Upper lobe of right lung (tissue), 1 donor: ENCODE measurements at regions not wholly inside any gene's neighbourhood (a gene's known extent, or its start where the extent isn't known, plus 50 kb on each side); places are given as distances from the start of the nearest gene placed in this dataset.
A peak's percentile ranks its signal among the peaks of the same experiment; 100 is the strongest.

Experiments used
- ATAC-seq: fragments of 200-7000 bp; cut with Tn5 transposase; one replicate; pipeline ENCODE4 v1.9.1; 2020; ENCODE audit warnings: mild to moderate bottlenecking, moderate library complexity
- DNase-seq: peaks from one replicate; pipeline ENCODE4 v3.0.0-alpha.2; 2020
- H3K27ac ChIP-seq: fragments of 200-600 bp; one replicate; pipeline ENCODE4 v1.8.0; 2022
- H3K27me3 ChIP-seq: fragments of 200-600 bp; one replicate; pipeline ENCODE4 v1.8.0; 2022; ENCODE audit warnings: mild to moderate bottlenecking
- H3K36me3 ChIP-seq: fragments of 200-600 bp; one replicate; pipeline ENCODE4 v1.8.0; 2022
- H3K4me1 ChIP-seq: fragments of 200-600 bp; one replicate; pipeline ENCODE4 v1.8.0; 2022
- H3K4me3 ChIP-seq: fragments of 200-600 bp; one replicate; pipeline ENCODE4 v1.8.0; 2022; ENCODE audit warnings: mild to moderate bottlenecking
- H3K9me3 ChIP-seq: fragments of 200-600 bp; one replicate; pipeline ENCODE4 v1.8.0; 2022
- CTCF ChIP-seq: fragments of 200-600 bp; IDR thresholded peaks from one replicate; pipeline ENCODE4 v1.8.0; 2022; ENCODE audit warnings: antibody characterized with exemption
- intact Hi-C: fragments of 100-400 bp; cut with DNase I; formaldehyde crosslinking; loops from one replicate; pipeline ENCODE4 v1.11.0; 2022
- donor health status: DM: no; HTN: yes; CAD: no; lungs with severe emphysema.

- no peaks in the 10 kb centered on the region for H3K9me3 ChIP-seq
- ATAC-seq (no peak), DNase-seq (peak; percentile 35)
- no peak for TF ChIP-seq CTCF
- no peaks in the 10 kb centered on the region for H3K27me3 ChIP-seq
- H3K36me3 ChIP-seq: no peaks in the 10 kb centered on the region
- no peak overlapping the region for H3K27ac ChIP-seq
- intact Hi-C loops: no loop called here
- no peak overlapping the region for H3K4me3 ChIP-seq
- no peaks in the 10 kb centered on the region for H3K4me1 ChIP-seq
Observed at GRCh38 chr22:48895831-48896765, 931.6 kb downstream of the BRD1 start.

DNA sequence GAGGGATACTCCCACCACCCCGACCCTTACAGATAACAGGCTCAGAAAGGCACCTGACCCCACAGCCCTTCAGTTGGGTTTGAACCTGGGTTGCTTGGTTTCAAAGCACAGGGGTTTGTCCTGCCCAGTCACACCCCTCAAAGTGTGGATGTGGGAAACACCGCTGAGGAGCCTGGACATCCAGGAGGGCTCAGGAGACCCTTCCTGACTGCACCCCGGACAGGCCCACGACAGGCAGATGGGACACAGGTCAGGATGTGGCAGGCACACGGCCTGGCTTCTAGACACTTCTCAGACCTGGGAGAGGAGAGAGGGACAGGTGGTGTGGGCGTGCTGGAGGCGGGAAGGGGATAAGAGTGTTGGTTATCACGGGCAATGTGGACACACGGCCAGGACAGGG is 932.3 kb downstream of the BRD1 start:
- Histone ChIP-seq H3K36me3 (no peaks in the 10 kb centered on the region), H3K9me3 (no peaks in the 10 kb centered on the region), H3K4me3 (no peak overlapping the region), H3K4me1 (no peaks in the 10 kb centered on the region), H3K27ac (no peak overlapping the region), H3K27me3 (no peaks in the 10 kb centered on the region)
- ATAC-seq (no peak), DNase-seq (peak; percentile 37)
- intact Hi-C loops: no loop called here
- TF ChIP-seq CTCF: no peak

DNA sequence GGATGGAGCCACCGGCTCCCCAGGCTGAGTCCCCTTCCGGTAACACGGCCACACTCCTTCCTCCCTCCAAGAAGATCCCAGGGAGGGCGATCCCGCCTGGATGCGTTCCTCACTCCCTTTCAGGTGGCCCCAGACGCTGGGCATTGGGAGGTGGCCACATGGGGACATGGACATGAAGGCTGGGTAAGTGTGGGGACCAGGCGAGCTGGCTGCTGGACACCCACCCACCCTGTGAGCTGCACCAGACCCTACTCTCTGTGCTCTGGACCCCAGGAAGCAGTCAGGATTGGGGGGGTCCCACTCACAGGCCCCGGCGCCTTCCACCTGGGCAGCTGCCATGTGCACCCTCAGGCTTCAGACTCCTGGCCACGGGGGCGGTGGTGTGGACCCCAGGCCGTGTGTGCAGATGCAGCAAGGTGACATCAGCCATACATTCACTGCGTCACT is 932.8 kb downstream of the BRD1 start:
- TF ChIP-seq CTCF: no peak
- Histone ChIP-seq H3K27me3 (no peaks in the 10 kb centered on the region), H3K36me3 (no peaks in the 10 kb centered on the region), H3K9me3 (no peaks in the 10 kb centered on the region), H3K4me1 (no peaks in the 10 kb centered on the region), H3K4me3 (no peak overlapping the region), H3K27ac (no peak overlapping the region)
- DNase-seq (peak; percentile 57), ATAC-seq (no peak)
- intact Hi-C loops: no loop called here

- Histone ChIP-seq H3K4me1 (no peaks in the 10 kb centered on the region), H3K27me3 (no peaks in the 10 kb centered on the region), H3K9me3 (no peaks in the 10 kb centered on the region), H3K27ac (no peak overlapping the region), H3K36me3 (no peaks in the 10 kb centered on the region), H3K4me3 (no peak overlapping the region)
- intact Hi-C loops: no loop called here
- no peak for TF ChIP-seq CTCF
- ATAC-seq: no peak
- DNase-seq: peak; percentile 47
Observed at GRCh38 chr22:48894064-48894671, 933.5 kb downstream of the BRD1 start.

GRCh38 chr22:48893288-48894063 is 934.2 kb downstream of the BRD1 start:
- intact Hi-C loops: no loop called here
- no peaks in the 10 kb centered on the region for H3K36me3 ChIP-seq
- ATAC-seq: no peak
- no peaks in the 10 kb centered on the region for H3K4me1 ChIP-seq
- no peak for TF ChIP-seq CTCF
- DNase-seq: peak; percentile 35
- H3K27ac ChIP-seq: no peak overlapping the region
- no peaks in the 10 kb centered on the region for H3K9me3 ChIP-seq
- H3K27me3 ChIP-seq: no peaks in the 10 kb centered on the region
- no peak overlapping the region for H3K4me3 ChIP-seq
